ENCODE measurements at regions not wholly inside any gene's neighbourhood (a gene's known extent, or its start where the extent isn't known, plus 50 kb on each side); places are given as distances from the start of the nearest gene placed in this dataset.

DNA sequence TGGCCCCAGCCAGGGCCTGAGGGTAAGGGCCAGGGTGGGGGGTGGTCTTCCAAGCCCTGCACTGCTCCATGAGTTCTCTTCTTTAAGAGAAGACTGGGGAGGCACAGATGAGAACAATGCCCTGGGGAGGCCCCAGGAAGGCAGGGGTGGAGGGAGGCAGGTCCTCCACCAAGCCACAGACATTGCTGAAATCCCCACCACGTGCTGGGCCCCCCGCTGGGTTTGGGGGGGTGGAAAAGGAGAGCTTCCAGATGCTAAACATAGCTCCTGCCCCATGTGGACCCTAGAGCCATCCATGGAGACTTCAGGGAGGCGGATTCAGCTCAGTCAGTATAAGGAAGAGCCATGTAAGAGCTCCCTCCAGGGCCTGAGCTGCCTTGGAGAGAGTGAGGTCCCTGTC lies 157.8 kb upstream of the LINGO1 start:
- intact Hi-C loops (cut with DNase I, micrococcal nuclease), result no loop called here
- ATAC-seq, result no peak
- no peak for DNase-seq

DNA sequence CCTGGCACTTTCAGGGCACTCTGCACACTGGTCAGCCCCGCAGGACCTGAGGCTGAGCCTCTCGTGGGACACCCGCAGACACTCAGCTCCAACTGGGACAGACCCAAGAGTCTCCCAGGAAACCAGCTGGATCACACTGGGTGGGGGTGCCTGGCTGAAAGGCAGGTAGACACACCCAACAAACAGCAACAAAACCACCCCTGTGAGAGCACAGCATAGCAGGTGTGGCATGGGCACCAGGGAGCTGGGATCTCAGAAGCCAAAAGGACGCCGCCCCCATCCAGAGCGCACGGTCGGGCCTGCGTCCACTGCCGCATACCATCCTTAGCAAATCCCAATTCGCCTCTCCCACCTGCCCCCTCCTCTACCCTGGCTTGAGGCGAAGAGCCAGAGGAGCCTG lies 154.2 kb upstream of the LINGO1 start:
- intact Hi-C loops (cut with DNase I, micrococcal nuclease), result no loop called here
- peak; percentile 73 for ATAC-seq
- peak in 1 of 2 donors; percentile 14 for DNase-seq

GRCh38 chr15:77786181-77786890 lies 153.6 kb upstream of the LINGO1 start:
- intact Hi-C loops (cut with DNase I, micrococcal nuclease), result no loop called here
- DNase-seq (no peak), ATAC-seq (no peak)

DNA sequence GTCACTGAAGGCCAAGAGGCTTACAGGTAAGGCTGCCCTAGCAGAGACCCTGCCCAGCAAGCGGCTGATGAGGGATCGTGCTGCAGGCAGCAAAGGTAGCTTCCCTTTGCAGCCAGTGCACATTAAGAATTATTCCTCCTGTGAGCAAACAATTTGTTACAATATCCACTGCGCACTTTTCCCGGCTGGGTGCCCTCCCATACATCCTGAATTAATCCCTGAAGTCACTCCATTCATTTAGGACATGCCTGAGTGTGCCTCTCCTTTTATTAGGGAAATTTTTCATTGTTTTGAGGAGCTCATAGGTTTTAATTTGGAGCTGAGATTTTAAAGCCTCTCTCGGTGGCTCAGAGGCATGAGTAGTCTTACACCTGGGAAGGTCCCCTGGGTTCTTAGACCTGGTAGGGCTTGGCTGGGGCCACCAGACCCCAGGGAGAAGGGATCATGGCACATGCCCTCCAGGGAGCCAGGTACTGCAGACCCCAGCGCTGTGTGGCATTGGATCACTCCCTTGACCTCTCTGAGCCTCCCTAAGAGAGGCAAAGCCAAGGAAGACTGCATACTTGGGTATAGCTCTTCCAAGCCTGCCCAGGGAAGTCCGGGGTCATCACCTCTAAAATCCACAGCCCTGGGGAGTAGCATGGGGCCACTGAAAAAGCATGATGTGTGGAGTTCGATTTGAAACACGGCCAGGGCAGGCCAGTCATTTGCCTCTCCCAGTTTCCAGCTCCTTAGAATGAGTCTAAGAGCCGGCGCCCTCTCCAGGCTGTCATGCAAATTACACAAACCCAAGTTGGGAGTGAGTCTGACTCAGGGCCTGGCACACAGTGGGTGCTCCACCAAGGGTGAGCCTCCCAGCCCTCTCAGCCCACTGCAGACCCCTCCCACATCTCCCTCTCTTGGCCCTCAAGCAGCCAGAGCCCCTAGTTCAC lies 151.9 kb upstream of the LINGO1 start:
- ATAC-seq (no peak), DNase-seq (peak in 1 of 2 donors; percentile 24)
- intact Hi-C loops (cut with DNase I, micrococcal nuclease), result no loop called here

GRCh38 chr15:77783636-77784035 lies 150.9 kb upstream of the LINGO1 start:
- DNase-seq (no peak), ATAC-seq (no peak)
- intact Hi-C loops (cut with DNase I, micrococcal nuclease), result no loop called here

GRCh38 chr15:77782691-77783090 lies 150.0 kb upstream of the LINGO1 start:
- ATAC-seq (no peak), DNase-seq (no peak)
- intact Hi-C loops (cut with DNase I, micrococcal nuclease), result no loop called here

GRCh38 chr15:77781946-77782240 lies 149.2 kb upstream of the LINGO1 start:
- DNase-seq (no peak), ATAC-seq (no peak)
- intact Hi-C loops (cut with DNase I, micrococcal nuclease), result no loop called here

DNA sequence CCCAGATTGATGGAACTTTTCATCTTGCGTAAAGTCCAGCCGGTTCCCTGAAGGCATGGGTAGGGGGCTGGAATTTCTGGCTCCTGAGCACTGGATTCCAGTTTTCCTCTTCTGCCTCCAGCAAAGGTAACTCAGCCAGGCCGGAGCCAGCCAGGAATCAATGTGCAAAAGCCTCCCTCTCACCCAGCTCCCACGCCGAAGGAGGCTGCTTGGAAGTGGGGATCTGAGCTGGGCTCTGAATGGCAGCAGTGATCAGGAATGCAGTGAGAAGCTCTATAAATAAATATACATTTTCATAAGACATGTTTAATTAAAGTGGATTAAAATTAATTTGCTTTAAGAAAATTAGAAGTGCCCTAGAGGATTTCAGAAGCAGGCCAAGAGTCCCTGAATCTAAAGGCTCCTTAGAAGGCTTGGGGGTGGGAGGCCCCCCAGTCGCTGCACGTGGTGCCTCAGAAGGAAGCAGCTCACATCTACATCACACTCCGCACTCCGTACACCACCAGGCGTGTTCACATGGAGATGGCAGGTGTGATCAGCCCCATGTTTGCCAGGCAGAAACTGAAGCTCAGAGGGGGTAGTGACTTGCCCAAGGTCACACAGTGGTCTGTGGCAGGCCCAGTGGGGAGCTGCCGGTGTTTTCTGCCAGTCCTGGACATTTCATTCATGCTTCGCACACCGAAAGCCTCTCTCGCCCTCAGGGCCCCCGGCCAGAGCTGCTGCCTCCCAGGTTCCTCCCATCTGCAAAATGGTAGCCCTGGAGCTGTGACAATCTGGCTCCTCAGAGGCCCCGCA lies 148.6 kb upstream of the LINGO1 start:
- DNase-seq (no peak), ATAC-seq (no peak)
- intact Hi-C loops (cut with DNase I, micrococcal nuclease), result no loop called here

DNA sequence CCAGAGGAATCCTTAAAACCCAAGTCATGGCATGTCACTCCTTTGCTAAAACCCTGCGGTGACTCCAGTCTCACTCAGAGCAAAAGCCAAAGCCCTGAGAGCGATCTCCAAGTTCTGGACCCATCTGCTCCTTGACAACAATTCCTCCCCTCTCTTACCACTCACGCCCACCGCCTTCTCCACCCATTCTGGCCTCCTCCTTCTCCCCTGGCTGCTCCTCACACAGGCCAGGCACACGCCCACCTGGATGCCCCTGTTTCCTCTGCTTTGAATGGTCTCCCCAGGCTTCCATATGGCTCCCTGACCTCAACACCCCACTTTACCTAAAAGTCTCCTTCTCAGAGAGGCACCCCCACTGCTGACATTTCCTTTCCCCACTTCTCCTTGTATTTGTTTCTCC lies 146.1 kb upstream of the LINGO1 start:
- intact Hi-C loops (cut with DNase I, micrococcal nuclease), result no loop called here
- no peak for ATAC-seq
- DNase-seq, result no peak

DNA sequence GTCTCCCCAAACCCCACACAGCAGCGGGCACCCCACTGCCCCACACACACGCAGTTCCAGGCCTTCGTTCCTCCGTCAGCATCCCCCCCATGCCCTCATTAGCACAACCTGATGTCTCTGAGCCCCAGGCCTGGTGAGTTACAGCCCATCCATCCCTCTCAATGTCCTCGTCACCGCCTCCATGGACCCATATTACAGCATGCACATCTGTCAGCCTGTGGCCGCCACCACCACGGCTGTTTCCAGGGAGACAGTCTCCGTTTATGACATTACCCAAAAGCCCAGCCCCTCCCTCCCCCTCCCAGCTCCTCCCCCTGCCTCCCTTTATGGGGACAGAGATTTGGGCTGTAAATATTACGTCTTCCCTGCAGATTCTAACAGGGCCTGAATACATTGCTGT lies 143.1 kb upstream of the LINGO1 start:
- ATAC-seq, result no peak
- no peak for DNase-seq
- intact Hi-C loops (cut with DNase I, micrococcal nuclease), result no loop called here

GRCh38 chr15:77775373-77775772 lies 142.7 kb upstream of the LINGO1 start:
- ATAC-seq (no peak), DNase-seq (no peak)
- intact Hi-C loops (cut with DNase I, micrococcal nuclease), result no loop called here

GRCh38 chr15:77774350-77774749 lies 141.6 kb upstream of the LINGO1 start:
- no peak for ATAC-seq
- DNase-seq, result no peak
- intact Hi-C loops (cut with DNase I, micrococcal nuclease), result no loop called here

- DNase-seq (no peak), ATAC-seq (no peak)
- intact Hi-C loops (cut with DNase I, micrococcal nuclease), result no loop called here
These were observed 141.2 kb upstream of the LINGO1 start for GRCh38 chr15:77773903-77774302.

DNA sequence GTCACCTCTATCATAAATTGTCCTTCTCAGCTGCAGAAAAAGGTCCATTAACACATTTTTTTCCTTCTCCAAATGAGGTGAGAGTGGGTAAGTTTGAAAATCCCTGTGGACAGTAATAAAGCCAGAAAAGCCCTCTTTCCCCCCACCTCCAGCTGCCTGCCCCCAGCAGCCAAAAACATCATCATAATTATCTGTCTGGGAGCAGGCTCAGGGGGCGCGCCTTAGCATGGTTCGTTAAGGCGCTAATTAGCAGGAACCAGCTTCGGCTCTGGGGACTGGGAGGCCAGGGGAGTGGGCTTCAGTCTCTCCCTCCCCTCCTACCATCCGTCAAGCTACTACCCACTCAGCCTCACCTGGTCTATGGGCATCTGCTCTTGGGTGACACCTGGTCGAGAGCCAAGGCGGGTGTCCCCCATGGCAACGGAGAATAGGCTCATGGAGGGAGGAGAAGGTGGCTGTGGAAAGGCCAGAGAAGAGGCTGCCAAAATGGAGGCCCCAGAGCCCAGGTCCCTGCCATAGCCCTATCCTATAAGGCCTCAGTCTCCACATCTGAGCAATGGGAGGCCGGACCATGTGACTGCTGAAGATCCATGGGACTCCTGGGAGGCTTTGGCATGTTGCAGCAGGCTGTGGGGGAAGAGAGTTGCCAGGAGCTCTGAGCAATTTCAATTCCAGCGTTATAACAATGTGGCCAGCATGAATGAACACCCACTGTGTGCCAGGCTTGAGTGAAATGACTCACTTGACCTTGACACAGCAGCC lies 140.1 kb upstream of the LINGO1 start:
- intact Hi-C loops (cut with DNase I, micrococcal nuclease), result no loop called here
- ATAC-seq, result no peak
- no peak for DNase-seq

DNA sequence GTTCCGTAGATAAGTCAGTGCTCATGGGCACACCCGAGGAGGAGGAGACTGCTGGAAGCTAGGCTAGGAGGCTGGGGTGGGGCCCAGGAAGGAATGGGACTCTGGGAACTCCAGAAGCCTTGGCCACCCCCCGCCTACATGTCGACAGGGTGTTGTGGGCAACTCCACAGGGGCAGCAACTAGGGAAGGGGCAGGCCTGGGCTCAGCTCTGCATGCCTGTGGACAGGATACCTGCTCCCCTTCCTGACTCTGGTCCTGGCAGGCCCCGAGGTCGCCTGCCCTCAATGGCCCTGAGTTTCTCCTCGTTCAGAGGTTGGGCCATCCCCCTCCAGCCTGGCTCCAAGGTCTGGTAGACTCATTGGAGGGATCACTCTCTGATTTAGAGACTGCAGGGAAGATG lies 138.9 kb upstream of the LINGO1 start:
- ATAC-seq (no peak), DNase-seq (no peak)
- intact Hi-C loops (cut with DNase I, micrococcal nuclease), result no loop called here

- intact Hi-C loops (cut with DNase I, micrococcal nuclease), result no loop called here
- ATAC-seq, result no peak
- DNase-seq, result no peak
These were observed 137.0 kb upstream of the LINGO1 start for GRCh38 chr15:77769700-77770099.

GRCh38 chr15:77768521-77769078 lies 135.9 kb upstream of the LINGO1 start:
- DNase-seq (no peak), ATAC-seq (no peak)
- intact Hi-C loops (cut with DNase I, micrococcal nuclease), result no loop called here

DNA sequence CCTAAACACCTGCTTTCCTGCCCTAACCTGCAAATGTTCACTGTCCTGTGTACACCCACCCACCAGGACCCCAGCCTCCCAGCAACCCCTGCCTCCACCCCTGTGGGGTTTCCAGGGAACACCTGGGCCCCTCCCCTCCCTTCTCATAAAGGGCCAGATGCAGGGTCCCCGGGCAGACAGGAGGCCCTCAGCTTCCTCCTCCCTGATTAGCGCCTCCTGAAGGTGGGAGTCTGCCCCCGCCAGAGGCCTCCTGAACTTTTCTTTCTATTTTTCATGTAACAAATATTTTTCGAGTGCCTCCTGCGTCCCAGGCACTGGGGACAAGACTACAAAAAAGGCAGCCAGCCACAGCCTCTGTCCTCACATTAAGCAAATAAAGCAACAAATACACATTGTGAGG lies 135.4 kb upstream of the LINGO1 start:
- DNase-seq (no peak), ATAC-seq (no peak)
- intact Hi-C loops (cut with DNase I, micrococcal nuclease), result no loop called here

GRCh38 chr15:77764095-77764494 lies 131.4 kb upstream of the LINGO1 start:
- DNase-seq (no peak), ATAC-seq (no peak)
- intact Hi-C loops (cut with DNase I, micrococcal nuclease), result no loop called here
